ENCODE measurements at regions not wholly inside any gene's neighbourhood (a gene's known extent, or its start where the extent isn't known, plus 50 kb on each side); places are given as distances from the start of the nearest gene placed in this dataset.

DNA sequence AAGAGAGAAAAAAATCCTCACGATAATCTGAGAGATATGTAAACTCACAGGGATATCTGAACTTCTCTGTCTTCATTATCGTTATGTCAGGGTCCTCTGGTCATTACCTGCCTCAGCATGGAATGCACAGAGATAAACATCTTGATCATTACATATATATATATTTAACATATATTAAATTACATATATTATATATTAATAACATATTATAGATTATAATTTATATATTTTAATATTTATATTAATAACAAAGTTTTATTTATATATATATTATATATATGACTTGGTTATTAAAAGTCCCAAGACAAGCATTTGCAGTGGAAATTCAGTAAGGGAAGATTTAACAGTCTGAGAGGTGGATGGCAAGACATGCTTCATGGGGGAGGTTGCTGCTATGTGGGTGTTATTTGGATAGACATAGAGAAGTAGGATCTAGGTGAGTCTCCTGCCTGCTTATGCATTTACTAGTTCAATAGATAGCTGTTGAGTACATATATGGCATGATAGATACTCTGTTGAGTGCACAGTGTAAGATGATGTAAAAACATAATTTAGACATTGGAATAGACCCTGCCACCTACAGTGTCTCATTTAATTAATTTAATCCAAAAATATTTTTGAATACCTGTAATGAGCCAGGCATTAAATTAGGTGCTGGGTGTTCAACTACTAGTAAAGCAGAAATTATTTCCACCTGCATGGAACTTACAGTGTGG is 255.2 kb downstream of the RAD51AP2 start:
- intact Hi-C loops (cut with micrococcal nuclease) = no loop called here
- H3K9me3 Mint-ChIP-seq (ENCODE audit: insufficient read depth) = no peaks in the 10 kb centered on the region
- H3K4me1 Mint-ChIP-seq = no peaks in the 10 kb centered on the region
- H2AFZ ChIP-seq (ENCODE audit: insufficient read depth, low read depth, low read length, poor library complexity, severe bottlenecking) = no peak overlapping the region
- no peaks in the 10 kb centered on the region for H3K36me3 ChIP-seq (replicated peaks in 1 of 2; ENCODE audit: control extremely low read depth in 1 of 2, control insufficient read depth in 1 of 2, extremely low read depth in 1 of 2, insufficient read depth in 2 of 2, low read length in 1 of 2)
- H3K27ac Mint-ChIP-seq = no peak overlapping the region
- no peaks in the 10 kb centered on the region for H3K79me2 ChIP-seq (ENCODE audit: control insufficient read depth, insufficient read depth, low read length)
- no CpG with 5 or more reads among the region's 2 CpGs for WGBS (ENCODE audit: insufficient coverage)
- no peak overlapping the region for H3K9ac ChIP-seq (ENCODE audit: low read length)
- no peak overlapping the region for H3K4me3 ChIP-seq (ENCODE audit: control extremely low read depth in 1 of 5, extremely low read depth in 1 of 5, insufficient read depth in 1 of 5, low read depth in 2 of 5, low read length in 4 of 5)
- H3K27me3 Mint-ChIP-seq = peaks cover 10% of the 10 kb centered on the region
- ChIA-PET CTCF (no interaction called here), POLR2A (no interaction called here)
- ATAC-seq (ENCODE audit: low read depth) = no peak
- no peaks in the 10 kb centered on the region for H3K4me1 ChIP-seq (ENCODE audit: control insufficient read depth in 2 of 2, insufficient read depth in 2 of 2, low read length in 2 of 2)
- H3K4me2 ChIP-seq (replicated peaks; ENCODE audit: low read depth, low read length, poor library complexity, severe bottlenecking) = no peak overlapping the region
- TF ChIP-seq EZH2 (IDR thresholded peaks at IDR 0.05; ENCODE audit: borderline replicate concordance, insufficient read depth, low read depth, low read length, poor library complexity, severe bottlenecking) = no peak
- TF ChIP-seq, protein P1, sequence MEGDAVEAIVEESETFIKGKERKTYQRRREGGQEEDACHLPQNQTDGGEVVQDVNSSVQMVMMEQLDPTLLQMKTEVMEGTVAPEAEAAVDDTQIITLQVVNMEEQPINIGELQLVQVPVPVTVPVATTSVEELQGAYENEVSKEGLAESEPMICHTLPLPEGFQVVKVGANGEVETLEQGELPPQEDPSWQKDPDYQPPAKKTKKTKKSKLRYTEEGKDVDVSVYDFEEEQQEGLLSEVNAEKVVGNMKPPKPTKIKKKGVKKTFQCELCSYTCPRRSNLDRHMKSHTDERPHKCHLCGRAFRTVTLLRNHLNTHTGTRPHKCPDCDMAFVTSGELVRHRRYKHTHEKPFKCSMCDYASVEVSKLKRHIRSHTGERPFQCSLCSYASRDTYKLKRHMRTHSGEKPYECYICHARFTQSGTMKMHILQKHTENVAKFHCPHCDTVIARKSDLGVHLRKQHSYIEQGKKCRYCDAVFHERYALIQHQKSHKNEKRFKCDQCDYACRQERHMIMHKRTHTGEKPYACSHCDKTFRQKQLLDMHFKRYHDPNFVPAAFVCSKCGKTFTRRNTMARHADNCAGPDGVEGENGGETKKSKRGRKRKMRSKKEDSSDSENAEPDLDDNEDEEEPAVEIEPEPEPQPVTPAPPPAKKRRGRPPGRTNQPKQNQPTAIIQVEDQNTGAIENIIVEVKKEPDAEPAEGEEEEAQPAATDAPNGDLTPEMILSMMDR (IDR thresholded peaks at IDR 0.05) = no peak
- H3K27ac ChIP-seq (ENCODE audit: low read length in 2 of 2) = no peak overlapping the region
- no peak overlapping the region for H3K4me3 Mint-ChIP-seq
- no peaks in the 10 kb centered on the region for H3K9me3 ChIP-seq (ENCODE audit: control extremely low read depth in 1 of 3, control insufficient read depth in 2 of 3, insufficient read depth in 1 of 3, low read length in 2 of 3)
- no peak for DNase-seq
- no peaks in the 10 kb centered on the region for H4K20me1 ChIP-seq (ENCODE audit: control insufficient read depth, insufficient read depth, low read length, poor library complexity, severe bottlenecking)
- no peaks in the 10 kb centered on the region for H3K27me3 ChIP-seq (replicated peaks in 1 of 4; ENCODE audit: control extremely low read depth in 1 of 4, control insufficient read depth in 3 of 4, insufficient read depth in 4 of 4, low read length in 3 of 4)

GRCh38 chr2:17259613-17260012 is 258.6 kb downstream of the RAD51AP2 start:
- intact Hi-C loops (cut with micrococcal nuclease) = no loop called here
- H3K4me3 ChIP-seq (ENCODE audit: control extremely low read depth in 1 of 5, extremely low read depth in 1 of 5, insufficient read depth in 1 of 5, low read depth in 2 of 5, low read length in 4 of 5) = no peak overlapping the region
- Mint-ChIP-seq H3K4me1 (no peaks in the 10 kb centered on the region), H3K27me3 (peaks cover 3% of the 10 kb centered on the region), H3K4me3 (no peak overlapping the region), H3K9me3 (ENCODE audit: insufficient read depth) (no peaks in the 10 kb centered on the region), H3K27ac (no peak overlapping the region)
- CTCF ChIA-PET = interaction anchor here (0.7 kb wide), 1 partner anchor 38 kb away, joined by 3 read pairs; no protein-coding TSS in a partner anchor
- no peaks in the 10 kb centered on the region for H3K79me2 ChIP-seq (ENCODE audit: control insufficient read depth, insufficient read depth, low read length)
- no peaks in the 10 kb centered on the region for H4K20me1 ChIP-seq (ENCODE audit: control insufficient read depth, insufficient read depth, low read length, poor library complexity, severe bottlenecking)
- H2AFZ ChIP-seq (ENCODE audit: insufficient read depth, low read depth, low read length, poor library complexity, severe bottlenecking) = no peak overlapping the region
- DNase-seq (no peak), ATAC-seq (ENCODE audit: low read depth) (no peak)
- H3K4me2 ChIP-seq (replicated peaks; ENCODE audit: low read depth, low read length, poor library complexity, severe bottlenecking) = no peak overlapping the region
- 90% methylated on average over 3 of the region's 4 CpGs for WGBS (ENCODE audit: insufficient coverage)
- no peaks in the 10 kb centered on the region for H3K36me3 ChIP-seq (replicated peaks in 1 of 2; ENCODE audit: control extremely low read depth in 1 of 2, control insufficient read depth in 1 of 2, extremely low read depth in 1 of 2, insufficient read depth in 2 of 2, low read length in 1 of 2)
- no peaks in the 10 kb centered on the region for H3K4me1 ChIP-seq (ENCODE audit: control insufficient read depth in 2 of 2, insufficient read depth in 2 of 2, low read length in 2 of 2)
- no peaks in the 10 kb centered on the region for H3K27me3 ChIP-seq (replicated peaks in 1 of 4; ENCODE audit: control extremely low read depth in 1 of 4, control insufficient read depth in 3 of 4, insufficient read depth in 4 of 4, low read length in 3 of 4)
- POLR2A ChIA-PET = no interaction called here
- no peak overlapping the region for H3K9ac ChIP-seq (ENCODE audit: low read length)
- no peak for TF ChIP-seq EZH2 (IDR thresholded peaks at IDR 0.05; ENCODE audit: borderline replicate concordance, insufficient read depth, low read depth, low read length, poor library complexity, severe bottlenecking)
- TF ChIP-seq, protein P1 (IDR thresholded peaks at IDR 0.05) = no peak
- no peak overlapping the region for H3K27ac ChIP-seq (ENCODE audit: low read length in 2 of 2)
- H3K9me3 ChIP-seq (ENCODE audit: control extremely low read depth in 1 of 3, control insufficient read depth in 2 of 3, insufficient read depth in 1 of 3, low read length in 2 of 3) = no peaks in the 10 kb centered on the region
